C4-2B (cell line): ENCODE measurements at regions not wholly inside any gene's neighbourhood (a gene's known extent, or its start where the extent isn't known, plus 50 kb on each side); places are given as distances from the start of the nearest gene placed in this dataset.
"Not testable (repeated sequence)": the region's sequence is repeated elsewhere in the genome, so short reads cannot be mapped to it uniquely, and the experiment has no call there.

Source experiments
- ZFX ChIP-seq: fragments of 450-650 bp; IDR thresholded peaks from 2 replicates; pipeline ENCODE4 v1.6.1; 2017
- TF ChIP-seq, protein P1 (sequence below): fragments of 450-650 bp; conservative IDR thresholded peaks from 2 replicates; pipeline ENCODE4 v1.5.1; 2017; ENCODE audit warnings: mild to moderate bottlenecking

DNA sequence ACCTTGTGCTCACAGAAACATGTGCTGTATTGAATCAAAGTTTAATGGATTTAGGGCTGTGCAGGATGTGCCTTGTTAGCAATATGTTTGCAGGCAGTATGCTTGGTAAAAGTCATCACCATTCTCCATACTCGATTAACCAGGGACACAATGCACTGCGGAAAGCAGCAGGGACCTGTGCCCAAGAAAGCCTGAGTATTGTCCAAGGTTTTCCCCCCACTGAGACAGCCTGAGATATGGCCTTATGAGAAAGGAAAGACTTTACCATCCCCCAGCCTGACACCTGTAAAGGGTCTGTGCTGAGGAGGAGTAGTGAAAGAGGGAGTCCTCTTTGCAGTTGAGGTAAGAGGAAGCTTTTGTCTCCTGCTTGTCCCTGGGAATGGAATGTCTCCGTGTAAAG is 476.2 kb downstream of the DIRAS2 start:
- TF ChIP-seq, protein P1, sequence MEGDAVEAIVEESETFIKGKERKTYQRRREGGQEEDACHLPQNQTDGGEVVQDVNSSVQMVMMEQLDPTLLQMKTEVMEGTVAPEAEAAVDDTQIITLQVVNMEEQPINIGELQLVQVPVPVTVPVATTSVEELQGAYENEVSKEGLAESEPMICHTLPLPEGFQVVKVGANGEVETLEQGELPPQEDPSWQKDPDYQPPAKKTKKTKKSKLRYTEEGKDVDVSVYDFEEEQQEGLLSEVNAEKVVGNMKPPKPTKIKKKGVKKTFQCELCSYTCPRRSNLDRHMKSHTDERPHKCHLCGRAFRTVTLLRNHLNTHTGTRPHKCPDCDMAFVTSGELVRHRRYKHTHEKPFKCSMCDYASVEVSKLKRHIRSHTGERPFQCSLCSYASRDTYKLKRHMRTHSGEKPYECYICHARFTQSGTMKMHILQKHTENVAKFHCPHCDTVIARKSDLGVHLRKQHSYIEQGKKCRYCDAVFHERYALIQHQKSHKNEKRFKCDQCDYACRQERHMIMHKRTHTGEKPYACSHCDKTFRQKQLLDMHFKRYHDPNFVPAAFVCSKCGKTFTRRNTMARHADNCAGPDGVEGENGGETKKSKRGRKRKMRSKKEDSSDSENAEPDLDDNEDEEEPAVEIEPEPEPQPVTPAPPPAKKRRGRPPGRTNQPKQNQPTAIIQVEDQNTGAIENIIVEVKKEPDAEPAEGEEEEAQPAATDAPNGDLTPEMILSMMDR, result not testable (repeated sequence)
- TF ChIP-seq ZFX, result not testable (repeated sequence)
